DND-41 (cell line): ENCODE measurements at regions not wholly inside any gene's neighbourhood (a gene's known extent, or its start where the extent isn't known, plus 50 kb on each side); places are given as distances from the start of the nearest gene placed in this dataset.

Source experiments
- CTCF ChIP-seq: IDR thresholded peaks from 2 replicates; pipeline ENCODE4 v1.5.1; 2012; ENCODE audit warnings: borderline replicate concordance, low read length, moderate library complexity, mild to moderate bottlenecking; ENCODE audit not compliant: poor library complexity, severe bottlenecking; ENCODE audit errors: extremely low read depth
- EZH2 ChIP-seq: IDR thresholded peaks from 3 replicates; pipeline ENCODE4 v1.6.1; 2012; ENCODE audit warnings: borderline replicate concordance, low read depth, mild to moderate bottlenecking, moderate library complexity, low read length, inconsistent platforms; ENCODE audit not compliant: severe bottlenecking

- TF ChIP-seq EZH2 = no peak
- TF ChIP-seq CTCF = no peak
Observed at GRCh38 chr5:97839341-97840086, 656.5 kb upstream of the RIOK2 start.
